AG09309 (cell line): ENCODE measurements at regions not wholly inside any gene's neighbourhood (a gene's known extent, or its start where the extent isn't known, plus 50 kb on each side); places are given as distances from the start of the nearest gene placed in this dataset.

Experiments
- DNase-seq: peaks from one replicate; pipeline ENCODE4 v3.0.0-alpha.2; 2010; ENCODE audit warnings: low read depth
- H3K4me3 ChIP-seq: 2 replicates; pipeline ENCODE4 v1.5.1; 2011; ENCODE audit warnings: mild to moderate bottlenecking, low read depth, low read length, moderate library complexity; ENCODE audit not compliant: control insufficient read depth
- TF ChIP-seq, protein P1 (sequence below): IDR thresholded peaks from 2 replicates; pipeline ENCODE4 v1.5.1; 2011; ENCODE audit warnings: mild to moderate bottlenecking, low read depth, low read length, inconsistent platforms; ENCODE audit not compliant: insufficient read depth, control insufficient read depth; ENCODE audit errors: missing control alignments

DNA sequence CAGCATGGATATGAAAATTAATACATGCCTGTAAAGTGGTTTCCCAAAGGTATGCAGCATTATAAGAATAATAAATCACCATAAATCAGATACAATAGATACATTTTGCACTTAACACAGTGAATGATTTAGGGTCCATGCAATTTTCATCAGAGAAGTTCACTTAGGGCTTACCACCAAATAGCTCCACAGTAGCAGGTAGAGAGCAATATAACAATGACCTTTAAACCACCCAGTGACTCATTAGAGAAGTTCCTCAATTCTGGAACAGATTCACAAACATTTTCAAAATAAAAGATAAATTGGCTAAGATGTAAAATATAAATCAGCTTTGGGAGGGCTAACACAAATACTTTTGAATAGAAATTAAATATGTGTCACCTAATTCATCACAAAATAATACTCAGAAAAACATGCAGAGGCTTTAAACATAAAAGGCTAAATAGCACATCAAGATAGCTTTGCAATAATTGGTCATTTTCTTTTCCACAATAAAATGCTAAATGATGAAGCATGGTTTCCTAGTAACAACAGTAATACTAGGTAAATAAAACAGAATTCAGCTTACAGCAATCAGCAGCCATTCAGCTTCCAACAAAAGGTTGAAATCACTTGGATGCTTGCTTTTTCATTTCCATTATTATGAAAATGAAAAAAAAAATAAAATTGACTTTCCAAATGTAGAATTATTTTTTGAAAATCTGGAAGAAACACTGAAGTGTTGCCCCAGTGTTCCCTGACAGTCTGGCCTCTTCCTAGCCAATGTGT is 84.3 kb upstream of the NBEA start:
- DNase-seq = no peak
- no peak overlapping the region for H3K4me3 ChIP-seq
- TF ChIP-seq, protein P1, sequence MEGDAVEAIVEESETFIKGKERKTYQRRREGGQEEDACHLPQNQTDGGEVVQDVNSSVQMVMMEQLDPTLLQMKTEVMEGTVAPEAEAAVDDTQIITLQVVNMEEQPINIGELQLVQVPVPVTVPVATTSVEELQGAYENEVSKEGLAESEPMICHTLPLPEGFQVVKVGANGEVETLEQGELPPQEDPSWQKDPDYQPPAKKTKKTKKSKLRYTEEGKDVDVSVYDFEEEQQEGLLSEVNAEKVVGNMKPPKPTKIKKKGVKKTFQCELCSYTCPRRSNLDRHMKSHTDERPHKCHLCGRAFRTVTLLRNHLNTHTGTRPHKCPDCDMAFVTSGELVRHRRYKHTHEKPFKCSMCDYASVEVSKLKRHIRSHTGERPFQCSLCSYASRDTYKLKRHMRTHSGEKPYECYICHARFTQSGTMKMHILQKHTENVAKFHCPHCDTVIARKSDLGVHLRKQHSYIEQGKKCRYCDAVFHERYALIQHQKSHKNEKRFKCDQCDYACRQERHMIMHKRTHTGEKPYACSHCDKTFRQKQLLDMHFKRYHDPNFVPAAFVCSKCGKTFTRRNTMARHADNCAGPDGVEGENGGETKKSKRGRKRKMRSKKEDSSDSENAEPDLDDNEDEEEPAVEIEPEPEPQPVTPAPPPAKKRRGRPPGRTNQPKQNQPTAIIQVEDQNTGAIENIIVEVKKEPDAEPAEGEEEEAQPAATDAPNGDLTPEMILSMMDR = no peak

DNA sequence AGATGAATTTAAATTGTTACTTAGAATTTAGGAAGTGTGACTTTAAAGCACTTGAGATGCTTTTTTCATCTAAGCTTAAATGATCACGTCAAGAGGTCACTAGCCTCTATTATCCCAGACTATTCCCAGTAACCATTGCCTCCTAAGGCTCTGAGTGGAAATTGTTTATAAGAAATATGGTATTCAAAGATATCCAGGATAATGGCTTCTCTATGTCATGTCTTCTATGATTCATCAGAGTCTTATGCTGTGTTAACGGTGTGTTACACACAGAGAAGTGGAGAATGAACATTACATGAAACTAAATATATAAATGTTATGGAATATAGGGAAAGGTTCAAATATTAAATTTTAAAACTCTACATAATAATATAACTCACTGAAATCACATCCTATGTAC is 79.8 kb upstream of the NBEA start:
- TF ChIP-seq, protein P1 = no peak
- no peak for DNase-seq
- H3K4me3 ChIP-seq = no peak overlapping the region

DNA sequence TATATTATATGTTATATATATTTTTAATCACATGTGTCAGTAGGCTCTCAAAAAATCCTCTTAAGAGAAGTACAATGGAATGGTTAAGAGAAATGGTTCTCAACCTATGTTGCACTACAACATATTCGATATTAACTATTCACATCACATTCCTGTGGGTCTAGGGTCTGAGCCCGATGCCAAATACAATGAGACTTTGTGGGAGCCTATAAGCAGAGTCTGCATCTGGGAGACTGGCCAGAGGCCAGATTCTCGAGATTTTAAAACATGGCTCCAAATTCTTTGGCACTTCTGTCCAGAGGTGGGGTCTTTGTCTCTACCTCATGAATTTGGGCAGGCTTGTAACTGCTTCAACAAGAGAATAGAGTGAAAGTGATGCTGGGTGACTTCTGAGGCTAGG is 79.4 kb upstream of the NBEA start:
- no peak overlapping the region for H3K4me3 ChIP-seq
- no peak for DNase-seq
- TF ChIP-seq, protein P1 = no peak

DNA sequence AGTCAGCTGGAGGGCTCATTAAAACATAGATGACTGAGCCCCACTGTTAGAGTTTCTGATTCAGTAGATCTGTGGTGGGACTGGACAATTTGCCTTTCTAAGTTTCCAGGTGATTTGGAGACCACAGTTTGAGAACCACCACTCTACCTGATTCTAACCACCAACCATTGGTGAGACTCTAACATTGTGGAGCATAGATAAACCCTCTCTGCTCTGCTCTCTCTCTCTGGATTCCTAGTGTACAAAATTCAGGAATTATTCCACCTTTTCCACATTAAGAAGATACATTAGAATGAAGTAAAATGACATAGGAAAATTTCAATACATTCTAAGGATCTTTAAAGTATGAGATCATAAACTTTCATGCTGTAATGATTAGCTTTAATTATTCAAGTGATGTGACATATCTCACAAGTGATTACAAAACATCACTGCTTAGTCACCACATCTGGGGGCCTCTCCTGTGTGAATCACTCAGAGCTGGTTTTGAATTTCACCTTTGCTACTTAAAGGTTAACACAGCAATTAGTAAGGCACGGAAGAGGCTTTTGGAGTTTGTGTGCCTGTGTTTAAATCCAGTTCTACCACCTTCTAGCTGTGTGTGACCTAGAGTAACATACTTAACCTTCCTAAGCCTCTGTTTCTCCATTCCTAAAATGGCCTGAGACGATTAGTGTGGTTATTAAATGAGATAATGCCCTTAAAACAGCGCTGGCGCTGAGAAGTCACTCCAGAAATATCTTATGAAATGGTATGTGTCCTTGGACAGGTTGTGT is 78.5 kb upstream of the NBEA start:
- peak; percentile 71 for DNase-seq
- TF ChIP-seq, protein P1 = no peak
- no peak overlapping the region for H3K4me3 ChIP-seq

DNA sequence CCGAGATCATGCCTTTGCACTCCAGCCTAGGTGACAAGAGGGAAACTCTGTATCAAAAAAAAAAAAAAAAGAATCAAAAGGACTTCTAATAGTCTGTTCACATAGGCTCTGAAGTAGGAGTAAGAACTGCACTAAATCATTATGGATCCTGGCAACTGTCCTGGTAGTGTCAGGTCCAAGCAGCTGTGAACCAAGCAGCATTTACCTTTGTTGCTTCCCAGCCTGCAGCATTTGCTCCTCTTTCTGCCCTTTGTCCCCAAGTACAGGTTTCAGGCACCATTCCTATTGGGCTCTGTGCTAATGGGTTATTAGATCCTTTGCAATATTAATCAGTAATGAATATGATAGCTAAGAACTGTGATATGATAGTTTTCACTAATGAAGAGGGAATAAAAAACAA is 77.4 kb upstream of the NBEA start:
- H3K4me3 ChIP-seq = no peak overlapping the region
- TF ChIP-seq, protein P1 = no peak
- DNase-seq = no peak

DNA sequence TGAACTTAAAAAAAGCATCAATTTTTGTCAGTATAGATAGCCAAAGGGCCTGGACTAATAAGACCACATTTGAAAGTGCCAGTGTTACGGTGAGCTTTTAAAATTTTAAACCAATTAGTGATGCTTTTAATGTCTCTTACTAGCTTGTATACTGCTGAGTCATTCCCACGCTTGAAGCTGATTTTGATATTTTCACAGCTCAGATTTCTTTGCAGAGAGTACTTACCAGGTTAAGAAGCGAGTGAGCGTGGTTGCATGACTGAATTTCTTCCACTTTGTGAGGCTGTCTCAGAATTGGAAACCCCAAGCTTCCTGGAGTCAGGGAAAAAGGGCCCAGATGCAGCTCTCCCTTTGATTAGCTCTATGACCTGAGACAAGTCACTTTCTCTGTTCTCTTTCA is 74.5 kb upstream of the NBEA start:
- peak; percentile 17 for DNase-seq
- TF ChIP-seq, protein P1 = no peak

More for the DNA sequence above, 74.5 kb upstream of the NBEA start:
- H3K4me3 ChIP-seq = no peak overlapping the region
